ENCODE measurements at regions not wholly inside any gene's neighbourhood (a gene's known extent, or its start where the extent isn't known, plus 50 kb on each side); places are given as distances from the start of the nearest gene placed in this dataset.
"Not testable (repeated sequence)": the region's sequence is repeated elsewhere in the genome, so short reads cannot be mapped to it uniquely, and the experiment has no call there.

DNA sequence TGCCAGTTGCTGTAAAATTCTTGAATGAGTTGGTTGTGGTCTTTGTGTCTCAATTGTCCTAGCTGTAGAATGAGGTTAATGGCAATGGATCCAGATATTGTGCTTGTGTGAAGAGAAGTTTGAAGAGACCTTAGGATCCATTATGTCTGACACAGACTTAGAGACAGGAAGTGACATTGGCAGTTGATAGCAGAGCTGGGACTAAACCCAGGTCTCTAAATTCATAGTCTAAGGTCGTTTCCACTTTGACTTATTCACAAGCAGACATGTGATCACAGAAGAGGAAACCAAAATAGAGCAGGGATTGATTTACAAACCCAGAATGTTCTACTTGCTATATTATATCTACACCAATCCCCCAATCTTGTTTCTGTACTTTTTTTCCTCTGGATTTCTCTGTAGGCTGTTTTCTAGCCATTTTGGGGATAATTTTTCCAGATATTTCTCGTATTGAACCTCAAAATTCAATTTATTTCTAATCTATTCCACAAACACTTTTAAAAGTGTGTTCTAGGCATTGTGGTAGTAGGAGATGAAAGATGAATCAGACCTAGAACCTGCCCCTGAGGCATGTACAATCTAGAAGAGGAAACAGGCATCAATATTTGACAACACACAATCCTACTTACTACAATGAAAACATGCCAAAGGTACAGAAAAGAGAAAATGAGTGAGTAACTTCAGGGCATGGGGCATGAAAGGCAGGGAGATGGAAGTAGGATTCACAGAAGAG lies 123.3 kb downstream of the NFKBIZ start:
- Histone ChIP-seq H3K4me2 (no peak overlapping the region), H3K27me3 (no peaks in the 10 kb centered on the region), H3K4me3 (no peak overlapping the region), H2AFZ (no peak overlapping the region), H3K4me1 (ENCODE audit: insufficient read depth) (no peaks in the 10 kb centered on the region), H3K9me2 (replicated peaks; ENCODE audit: insufficient read depth) (no peaks in the 10 kb centered on the region), H3K79me2 (no peaks in the 10 kb centered on the region), H3K36me3 (replicated peaks; ENCODE audit: insufficient read depth, low read depth) (no peaks in the 10 kb centered on the region), H3K9me3 (ENCODE audit: low read depth) (no peaks in the 10 kb centered on the region), H3K27ac (no peak overlapping the region), H4K20me1 (ENCODE audit: insufficient read depth, poor library complexity, severe bottlenecking) (no peaks in the 10 kb centered on the region)
- no peak for DNase-seq (ENCODE audit: low spot score)
- WGBS (ENCODE audit: low lambda C conversion rate, missing lambda C conversion rate) = 84% methylated on average over 2 of the region's 2 CpGs
- TF ChIP-seq, protein P1, sequence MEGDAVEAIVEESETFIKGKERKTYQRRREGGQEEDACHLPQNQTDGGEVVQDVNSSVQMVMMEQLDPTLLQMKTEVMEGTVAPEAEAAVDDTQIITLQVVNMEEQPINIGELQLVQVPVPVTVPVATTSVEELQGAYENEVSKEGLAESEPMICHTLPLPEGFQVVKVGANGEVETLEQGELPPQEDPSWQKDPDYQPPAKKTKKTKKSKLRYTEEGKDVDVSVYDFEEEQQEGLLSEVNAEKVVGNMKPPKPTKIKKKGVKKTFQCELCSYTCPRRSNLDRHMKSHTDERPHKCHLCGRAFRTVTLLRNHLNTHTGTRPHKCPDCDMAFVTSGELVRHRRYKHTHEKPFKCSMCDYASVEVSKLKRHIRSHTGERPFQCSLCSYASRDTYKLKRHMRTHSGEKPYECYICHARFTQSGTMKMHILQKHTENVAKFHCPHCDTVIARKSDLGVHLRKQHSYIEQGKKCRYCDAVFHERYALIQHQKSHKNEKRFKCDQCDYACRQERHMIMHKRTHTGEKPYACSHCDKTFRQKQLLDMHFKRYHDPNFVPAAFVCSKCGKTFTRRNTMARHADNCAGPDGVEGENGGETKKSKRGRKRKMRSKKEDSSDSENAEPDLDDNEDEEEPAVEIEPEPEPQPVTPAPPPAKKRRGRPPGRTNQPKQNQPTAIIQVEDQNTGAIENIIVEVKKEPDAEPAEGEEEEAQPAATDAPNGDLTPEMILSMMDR (IDR thresholded peaks at IDR 0.05; ENCODE audit: poor library complexity) = no peak
- no peak for TF ChIP-seq EZH2phosphoT487 (IDR thresholded peaks at IDR 0.05; ENCODE audit: low read depth, severe bottlenecking, unreplicated experiment)
- TF ChIP-seq EZH2 (IDR thresholded peaks at IDR 0.05; ENCODE audit: borderline replicate concordance) = no peak

DNA sequence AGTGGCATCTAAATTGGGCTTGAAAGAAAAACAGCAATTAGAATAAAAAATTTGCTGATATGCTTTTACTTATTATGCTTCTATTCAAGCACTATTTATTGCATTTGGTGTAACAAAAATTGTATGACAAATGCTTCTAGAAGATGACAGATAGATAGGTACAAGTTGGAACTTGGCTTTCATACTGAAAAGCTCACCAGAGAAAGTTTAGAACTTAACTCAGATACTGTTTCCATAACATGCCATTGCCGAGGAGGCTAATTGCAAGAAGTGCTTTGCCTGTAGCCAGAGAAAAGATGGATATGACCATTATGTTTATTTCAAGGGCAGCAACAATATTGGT lies 123.8 kb downstream of the NFKBIZ start:
- no peaks in the 10 kb centered on the region for H3K4me1 ChIP-seq (ENCODE audit: insufficient read depth)
- no peaks in the 10 kb centered on the region for H3K27me3 ChIP-seq
- no peak overlapping the region for H3K4me3 ChIP-seq
- no peak overlapping the region for H3K4me2 ChIP-seq
- no peaks in the 10 kb centered on the region for H3K79me2 ChIP-seq
- no peaks in the 10 kb centered on the region for H3K9me3 ChIP-seq (ENCODE audit: low read depth)
- H3K36me3 ChIP-seq (replicated peaks; ENCODE audit: insufficient read depth, low read depth) = no peaks in the 10 kb centered on the region
- H3K9me2 ChIP-seq (replicated peaks; ENCODE audit: insufficient read depth) = no peaks in the 10 kb centered on the region
- H2AFZ ChIP-seq = no peak overlapping the region
- H4K20me1 ChIP-seq (ENCODE audit: insufficient read depth, poor library complexity, severe bottlenecking) = no peaks in the 10 kb centered on the region
- WGBS (ENCODE audit: low lambda C conversion rate, missing lambda C conversion rate) = 85% methylated on average over 1 of the region's 1 CpG
- no peak for DNase-seq (ENCODE audit: low spot score)
- H3K27ac ChIP-seq = no peak overlapping the region
- TF ChIP-seq, protein P1 (IDR thresholded peaks at IDR 0.05; ENCODE audit: poor library complexity) = no peak
- TF ChIP-seq EZH2 (IDR thresholded peaks at IDR 0.05; ENCODE audit: borderline replicate concordance) = no peak
- no peak for TF ChIP-seq EZH2phosphoT487 (IDR thresholded peaks at IDR 0.05; ENCODE audit: low read depth, severe bottlenecking, unreplicated experiment)

DNA sequence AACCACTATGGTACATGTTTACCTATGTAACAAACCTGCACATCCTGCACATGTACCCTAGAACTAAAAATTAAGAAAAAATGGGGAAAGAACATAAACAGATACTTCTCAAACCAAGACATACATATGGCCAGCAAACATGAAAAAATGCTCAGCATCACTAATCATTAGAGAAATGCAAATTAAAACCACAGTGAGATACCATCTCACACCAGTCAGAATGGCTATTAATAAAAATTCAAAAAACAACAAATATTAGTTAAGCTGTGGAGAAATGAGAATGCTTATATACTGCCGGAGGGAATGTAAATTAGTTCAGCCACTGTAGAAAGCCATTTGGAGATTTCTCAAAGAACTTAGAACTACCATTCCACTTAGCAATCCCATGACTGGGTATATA lies 126.1 kb downstream of the NFKBIZ start:
- WGBS (ENCODE audit: low lambda C conversion rate, missing lambda C conversion rate) = 100% methylated on average over 1 of the region's 1 CpG
- H3K9me2 ChIP-seq (replicated peaks; ENCODE audit: insufficient read depth); H4K20me1 ChIP-seq (ENCODE audit: insufficient read depth, poor library complexity, severe bottlenecking); H2AFZ ChIP-seq; H3K4me1 ChIP-seq (ENCODE audit: insufficient read depth); H3K27ac ChIP-seq; H3K79me2 ChIP-seq; H3K27me3 ChIP-seq; H3K36me3 ChIP-seq (replicated peaks; ENCODE audit: insufficient read depth, low read depth); H3K9me3 ChIP-seq (ENCODE audit: low read depth); H3K4me3 ChIP-seq; DNase-seq (ENCODE audit: low spot score); H3K4me2 ChIP-seq: not testable (repeated sequence)

DNA sequence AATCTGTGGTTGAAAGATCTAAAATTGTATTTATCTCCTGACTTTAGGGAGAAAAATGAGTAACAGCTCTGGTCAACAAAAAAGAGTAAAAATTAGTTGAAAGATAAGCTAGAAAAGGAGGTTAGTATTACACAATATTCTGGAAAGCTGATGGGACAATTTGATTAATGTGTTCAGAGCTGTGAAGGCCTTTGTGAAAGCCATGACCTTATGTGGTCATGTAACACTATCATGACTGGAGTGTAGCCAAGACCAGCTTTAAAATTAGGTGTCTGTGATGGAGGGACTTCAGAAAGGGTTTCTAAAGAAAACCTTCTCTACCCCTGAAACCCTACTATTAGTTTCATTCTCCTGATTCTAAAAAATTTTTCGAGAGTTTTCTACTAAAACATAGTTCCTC lies 127.2 kb downstream of the NFKBIZ start:
- Histone ChIP-seq H3K9me3 (ENCODE audit: low read depth) (no peaks in the 10 kb centered on the region), H4K20me1 (ENCODE audit: insufficient read depth, poor library complexity, severe bottlenecking) (no peaks in the 10 kb centered on the region), H3K9me2 (replicated peaks; ENCODE audit: insufficient read depth) (no peaks in the 10 kb centered on the region), H3K4me2 (no peak overlapping the region), H3K79me2 (no peaks in the 10 kb centered on the region), H2AFZ (no peak overlapping the region), H3K36me3 (replicated peaks; ENCODE audit: insufficient read depth, low read depth) (no peaks in the 10 kb centered on the region), H3K27ac (no peak overlapping the region), H3K27me3 (no peaks in the 10 kb centered on the region), H3K4me1 (ENCODE audit: insufficient read depth) (no peaks in the 10 kb centered on the region), H3K4me3 (no peak overlapping the region)
- DNase-seq (ENCODE audit: low spot score) = no peak
- no peak for TF ChIP-seq EZH2 (IDR thresholded peaks at IDR 0.05; ENCODE audit: borderline replicate concordance)
- TF ChIP-seq EZH2phosphoT487 (IDR thresholded peaks at IDR 0.05; ENCODE audit: low read depth, severe bottlenecking, unreplicated experiment) = no peak
- TF ChIP-seq, protein P1 (IDR thresholded peaks at IDR 0.05; ENCODE audit: poor library complexity) = no peak
- WGBS (ENCODE audit: low lambda C conversion rate, missing lambda C conversion rate) = 88% methylated on average over 1 of the region's 1 CpG
